T-helper 2 cell (primary cell): ENCODE measurements at regions not wholly inside any gene's neighbourhood (a gene's known extent, or its start where the extent isn't known, plus 50 kb on each side); places are given as distances from the start of the nearest gene placed in this dataset.
"Not testable (repeated sequence)": the region's sequence is repeated elsewhere in the genome, so short reads cannot be mapped to it uniquely, and the experiment has no call there.

ENCODE experiments used
- DNase-seq, 5 experiments: peaks; one replicate each; pipeline versions ENCODE4 v3.0.0 to v3.0.0-alpha.2; 2012 to 2022

GRCh38 chr5:89190515-89191265 lies 307.7 kb upstream of the MEF2C start:
- no peak for DNase-seq

GRCh38 chr5:89187883-89188465 lies 305.0 kb upstream of the MEF2C start:
- no peak for DNase-seq

- no peak for DNase-seq
Measured at GRCh38 chr5:89187268-89187667, 304.3 kb upstream of the MEF2C start.

- no peak for DNase-seq
Measured at GRCh38 chr5:89181546-89181945, 298.6 kb upstream of the MEF2C start.

GRCh38 chr5:89179731-89180130 lies 296.7 kb upstream of the MEF2C start:
- DNase-seq = no peak

GRCh38 chr5:89178541-89178940 lies 295.6 kb upstream of the MEF2C start:
- no peak for DNase-seq

GRCh38 chr5:89173528-89173927 lies 290.5 kb upstream of the MEF2C start:
- no peak for DNase-seq

- DNase-seq = no peak
Measured at GRCh38 chr5:89168766-89169165, 285.8 kb upstream of the MEF2C start.

GRCh38 chr5:89164703-89165102 lies 281.7 kb upstream of the MEF2C start:
- DNase-seq = not testable (repeated sequence)

- no peak for DNase-seq
Measured at GRCh38 chr5:89156226-89156625, 273.2 kb upstream of the MEF2C start.

- no peak for DNase-seq
Measured at GRCh38 chr5:89147031-89147430, 264.0 kb upstream of the MEF2C start.

GRCh38 chr5:89137148-89137547 lies 254.2 kb upstream of the MEF2C start:
- no peak for DNase-seq

GRCh38 chr5:89133975-89134374 lies 251.0 kb upstream of the MEF2C start:
- DNase-seq = no peak

GRCh38 chr5:89133129-89133528 lies 250.1 kb upstream of the MEF2C start:
- DNase-seq = no peak

GRCh38 chr5:89130851-89131250 lies 247.9 kb upstream of the MEF2C start:
- DNase-seq = no peak

- no peak for DNase-seq
Measured at GRCh38 chr5:89129941-89130340, 247.0 kb upstream of the MEF2C start.

- DNase-seq = no peak
Measured at GRCh38 chr5:89128906-89129625, 246.1 kb upstream of the MEF2C start.

- no peak for DNase-seq
Measured at GRCh38 chr5:89128092-89128491, 245.1 kb upstream of the MEF2C start.

- no peak for DNase-seq
Measured at GRCh38 chr5:89127191-89127590, 244.2 kb upstream of the MEF2C start.

GRCh38 chr5:89125372-89125771 lies 242.4 kb upstream of the MEF2C start:
- no peak for DNase-seq

- DNase-seq = no peak
Measured at GRCh38 chr5:89123581-89123980, 240.6 kb upstream of the MEF2C start.

GRCh38 chr5:89120719-89121118 lies 237.7 kb upstream of the MEF2C start:
- DNase-seq = no peak

GRCh38 chr5:89117124-89117644 lies 234.2 kb upstream of the MEF2C start:
- peak in 1 of 5 experiments; percentile 2 for DNase-seq
